HG02981 (cell line): ENCODE measurements at regions not wholly inside any gene's neighbourhood (a gene's known extent, or its start where the extent isn't known, plus 50 kb on each side); places are given as distances from the start of the nearest gene placed in this dataset.

Experiments
- ATAC-seq: cut with Tn5 transposase; IDR thresholded peaks from one replicate; pipeline ENCODE4 v1.9.1; 2021; ENCODE audit warnings: mild to moderate bottlenecking, moderate library complexity; ENCODE audit not compliant: unreplicated experiment

DNA sequence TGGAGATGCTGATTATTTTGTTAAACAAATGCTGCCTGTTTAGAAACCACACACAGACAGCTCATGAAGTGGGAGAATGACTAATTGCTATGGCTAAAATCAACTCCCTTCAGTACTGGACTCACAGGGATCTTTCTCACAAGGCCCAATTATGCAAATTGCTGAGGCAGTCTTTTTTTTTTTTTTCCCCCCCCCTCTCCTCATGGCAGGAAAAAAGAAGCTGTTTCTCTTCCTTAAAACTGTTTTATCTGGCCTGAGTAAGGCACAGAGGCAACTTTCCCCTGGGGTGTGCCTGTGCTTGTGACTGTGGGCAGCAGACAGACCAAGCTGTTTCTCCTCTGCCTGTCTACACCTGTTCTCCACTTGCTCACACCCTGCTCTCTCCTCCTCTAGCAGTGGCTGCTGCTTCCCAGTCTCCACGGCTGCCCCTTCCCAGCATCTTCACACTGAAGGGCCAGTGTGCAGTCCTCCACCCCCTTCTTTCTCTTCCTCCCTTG, 65.4 kb upstream of the STEAP1B start:
- peak; percentile 30 for ATAC-seq

GRCh38 chr7:22564511-22565045, 64.6 kb upstream of the STEAP1B start:
- ATAC-seq: no peak

DNA sequence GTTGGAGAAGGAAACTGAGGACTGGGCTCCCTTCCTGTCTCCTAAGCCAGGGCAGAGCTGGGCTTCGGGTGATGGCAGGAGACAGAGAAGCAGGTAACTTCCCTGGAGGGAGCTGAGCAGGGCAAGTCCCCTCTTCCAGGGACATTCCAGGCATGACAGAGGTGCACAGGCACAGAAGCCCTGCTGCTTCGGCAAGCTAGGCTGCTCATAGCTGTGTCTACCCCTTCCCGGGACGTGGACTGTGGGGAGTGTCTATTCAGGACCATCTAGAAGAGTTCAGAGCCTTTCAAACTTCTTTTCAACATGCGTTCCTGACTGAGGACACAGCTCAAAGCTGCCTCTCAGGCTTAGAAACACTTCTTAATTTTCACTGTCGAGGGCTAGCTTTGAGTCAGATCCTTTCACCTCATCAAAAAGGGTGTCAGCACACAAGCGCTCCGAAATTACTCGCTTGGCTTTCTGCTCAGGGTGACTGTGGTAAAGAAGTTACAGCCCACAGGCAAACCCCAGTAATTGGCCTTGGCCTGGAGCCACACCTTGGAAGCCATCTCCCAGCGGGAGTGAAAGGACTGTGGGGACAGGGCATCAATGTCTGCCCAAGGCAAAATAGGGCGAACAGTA, 63.7 kb upstream of the STEAP1B start:
- ATAC-seq: peak; percentile 37

- ATAC-seq: no peak
Observed at GRCh38 chr7:22563032-22563501, 63.1 kb upstream of the STEAP1B start.

DNA sequence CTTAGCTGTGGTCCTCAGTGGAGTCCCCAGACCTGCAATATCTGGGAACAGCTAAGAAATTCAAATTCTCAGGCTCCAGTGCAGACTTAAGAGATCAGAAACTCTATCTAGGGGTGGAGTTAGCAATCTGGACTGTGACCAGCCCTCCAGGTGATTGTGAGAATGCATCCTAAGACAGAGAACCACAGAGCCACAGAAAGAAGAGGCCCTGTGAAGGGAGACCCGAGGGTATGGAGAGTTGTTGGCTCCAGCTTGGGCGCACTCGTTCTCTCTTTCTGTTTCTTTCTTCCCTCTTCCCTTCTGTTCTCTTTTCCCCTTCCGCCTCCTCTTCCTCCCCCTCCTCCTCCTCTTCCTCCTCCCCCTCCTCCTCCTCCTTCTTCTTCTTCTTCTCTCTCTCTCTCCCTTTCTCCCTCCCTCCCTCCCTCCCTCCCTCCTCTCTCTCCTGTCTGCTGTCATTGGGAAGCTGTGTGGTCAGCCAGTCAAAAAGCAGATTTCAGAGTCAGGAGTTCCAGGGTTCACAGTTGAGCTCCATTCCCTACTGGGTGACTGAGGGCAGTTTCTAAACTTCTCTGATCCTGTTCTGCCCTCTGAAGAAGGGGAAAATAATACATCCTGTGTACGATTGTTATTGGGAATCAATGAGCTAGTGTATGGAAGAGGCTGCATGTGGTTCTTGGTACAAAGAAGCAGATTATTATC, 62.1 kb upstream of the STEAP1B start:
- no peak for ATAC-seq

DNA sequence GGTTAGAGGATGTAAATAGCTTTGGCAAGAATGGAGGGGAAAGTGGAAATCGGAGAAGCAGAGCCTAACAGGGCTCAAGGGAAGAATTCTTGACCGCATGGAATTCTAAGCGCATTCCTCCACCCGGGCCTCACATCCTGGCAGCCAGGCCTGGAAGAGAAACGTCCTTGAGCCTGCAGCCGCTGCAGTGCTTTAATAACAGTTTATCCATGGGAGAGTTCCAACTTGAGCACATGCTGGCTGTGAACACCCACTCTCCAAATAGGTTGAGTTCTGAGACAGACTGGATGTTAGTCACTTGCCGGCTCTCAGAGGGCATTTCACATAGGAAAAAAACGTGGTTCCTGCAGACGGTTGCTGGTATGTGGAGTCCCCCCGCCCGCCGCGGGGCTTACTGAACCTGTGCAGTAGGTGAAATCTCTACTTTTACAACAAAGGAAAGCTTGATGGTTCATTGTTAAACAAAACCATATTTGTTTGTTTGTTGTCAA, 61.4 kb upstream of the STEAP1B start:
- ATAC-seq: no peak

DNA sequence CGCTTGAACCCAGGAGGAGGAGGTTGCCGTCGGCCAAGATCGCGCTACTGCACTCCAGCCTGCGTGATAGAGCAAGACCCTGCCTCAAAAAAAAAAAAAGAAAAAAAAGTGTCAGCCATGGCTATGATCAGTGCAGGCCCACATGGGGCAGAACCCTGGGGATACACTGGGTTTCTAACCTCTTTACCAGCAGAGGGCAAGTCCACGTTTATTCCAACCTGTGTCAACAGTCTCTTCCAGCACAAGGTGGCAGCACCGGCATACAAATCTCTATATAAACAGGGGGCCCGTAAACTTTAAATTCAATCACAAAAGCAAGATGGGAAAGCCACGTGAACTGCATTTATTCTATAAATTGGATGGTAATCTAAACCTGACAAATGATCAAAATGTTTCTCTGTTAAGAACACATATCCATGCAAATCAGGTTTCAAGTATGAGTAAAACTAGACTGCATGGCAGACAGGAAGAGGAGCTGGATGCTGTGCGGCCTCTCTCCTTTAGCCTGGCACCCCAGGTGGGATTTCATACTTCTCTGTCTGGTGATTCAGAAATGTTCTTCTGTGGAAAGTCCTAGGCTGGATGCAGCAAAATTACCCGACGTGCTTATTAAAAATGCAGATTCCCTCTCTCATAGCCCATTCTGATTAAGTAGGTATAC, 60.0 kb upstream of the STEAP1B start:
- ATAC-seq: peak; percentile 58

GRCh38 chr7:22557167-22557566, 57.2 kb upstream of the STEAP1B start:
- no peak for ATAC-seq

GRCh38 chr7:22555476-22555875, 55.5 kb upstream of the STEAP1B start:
- ATAC-seq: no peak

GRCh38 chr7:22554184-22554583, 54.2 kb upstream of the STEAP1B start:
- ATAC-seq: no peak

DNA sequence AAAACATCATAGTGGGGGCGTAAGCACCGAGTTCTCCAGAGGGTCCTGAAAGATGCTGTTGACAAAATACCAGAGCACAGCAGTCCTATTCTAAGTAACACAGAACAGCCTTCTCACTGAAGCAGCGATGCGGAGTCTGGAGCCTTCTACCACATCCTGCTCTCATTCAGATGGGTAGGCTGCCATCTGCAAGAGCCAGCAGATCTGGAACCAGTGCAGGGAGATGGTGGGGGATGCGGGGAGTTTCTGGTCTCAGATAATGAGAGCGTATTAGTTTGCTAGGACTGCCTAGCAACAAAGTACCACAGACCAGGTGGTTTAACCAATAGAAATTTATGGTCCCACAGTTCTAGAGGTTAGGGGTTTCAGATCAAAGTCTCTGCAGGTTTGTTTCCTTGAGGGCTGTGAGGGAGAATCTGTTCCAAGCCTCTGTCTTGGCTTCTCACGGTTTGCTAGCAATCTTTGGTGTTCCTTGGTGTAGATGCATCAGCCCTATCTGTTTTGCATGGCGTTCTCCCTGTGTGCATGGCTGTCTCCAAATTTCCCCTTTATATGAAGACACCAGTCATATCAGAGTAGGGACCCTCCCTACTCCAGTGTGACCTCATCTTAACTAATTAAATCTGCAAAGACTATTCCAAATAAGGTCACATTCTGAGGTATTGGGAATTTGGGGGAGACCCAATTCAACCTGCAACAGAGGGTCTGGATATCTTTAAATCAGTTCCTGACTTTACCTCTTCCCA, 52.0 kb upstream of the STEAP1B start:
- peak; percentile 86 for ATAC-seq

DNA sequence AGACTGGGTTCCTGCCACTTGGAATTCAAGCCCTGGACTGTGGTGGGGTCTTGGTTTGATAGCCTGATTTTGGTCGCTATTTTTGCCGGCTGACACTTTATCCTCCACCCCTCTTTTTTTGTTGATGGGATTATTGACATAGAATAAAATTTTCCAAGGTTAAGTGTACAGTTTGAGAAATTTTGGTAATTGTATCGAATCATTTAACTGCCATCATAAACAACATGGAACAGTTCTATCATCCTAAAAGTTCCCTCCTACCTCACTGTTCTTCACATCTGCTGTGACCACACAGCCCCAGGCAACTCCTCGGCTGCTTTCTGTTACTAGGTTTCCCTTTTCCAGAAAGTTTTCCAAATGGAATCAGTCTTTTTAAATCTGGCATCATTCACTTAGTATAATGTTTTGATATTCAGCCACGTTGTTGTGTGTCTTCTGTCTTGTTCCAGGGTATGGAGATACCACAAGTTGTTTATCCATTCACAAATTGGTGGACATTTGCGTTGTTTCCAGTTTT, 50.6 kb upstream of the STEAP1B start:
- ATAC-seq: no peak

- ATAC-seq: peak; percentile 34
Observed at GRCh38 chr7:22549667-22550513, 49.9 kb upstream of the STEAP1B start.
